IPS DF 4.7 (cell line): ENCODE measurements at regions not wholly inside any gene's neighbourhood (a gene's known extent, or its start where the extent isn't known, plus 50 kb on each side); places are given as distances from the start of the nearest gene placed in this dataset.

Experiments used
- DNase-seq: peaks from one replicate; pipeline ENCODE4 v3.0.0-alpha.2; 2013; ENCODE audit warnings: low spot score; ENCODE audit errors: extremely low read depth

DNA sequence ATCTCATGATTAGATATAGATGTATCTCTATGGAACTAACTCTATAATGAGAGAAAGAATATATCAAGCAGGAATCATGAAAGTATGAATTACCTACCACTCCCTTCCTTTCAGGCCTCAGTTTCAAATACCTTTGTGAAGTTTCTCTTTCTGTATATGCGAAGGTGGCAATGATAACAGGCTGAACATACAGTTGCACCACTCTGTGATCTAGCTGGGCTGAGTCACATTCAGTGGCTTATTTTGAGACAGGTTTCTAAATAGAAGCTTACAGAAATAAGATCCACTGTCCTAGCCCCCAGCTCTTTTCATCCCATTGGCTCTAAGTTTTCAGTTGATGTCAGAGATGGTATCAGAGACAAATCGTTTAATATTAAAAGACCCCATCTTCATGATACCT is 662.0 kb downstream of the SLITRK1 start:
- DNase-seq = no peak

DNA sequence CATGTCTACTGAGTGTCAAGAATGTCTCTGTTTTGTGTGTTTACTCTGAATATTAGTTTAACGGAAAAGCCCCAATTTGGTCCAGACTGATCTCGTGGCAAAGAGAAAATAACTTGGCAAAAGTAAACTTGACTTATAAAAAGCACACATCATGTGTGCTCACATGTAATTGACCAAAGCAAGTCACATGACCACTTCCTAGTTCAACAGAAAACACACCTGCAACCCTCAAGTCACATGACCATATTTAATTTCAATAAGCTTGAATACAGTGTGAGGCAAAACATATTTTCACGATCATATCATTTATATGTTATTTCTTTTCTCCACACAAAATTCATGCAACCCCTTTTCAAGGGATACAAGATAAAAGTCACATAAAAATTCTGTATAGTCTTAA is 662.4 kb downstream of the SLITRK1 start:
- no peak for DNase-seq

DNA sequence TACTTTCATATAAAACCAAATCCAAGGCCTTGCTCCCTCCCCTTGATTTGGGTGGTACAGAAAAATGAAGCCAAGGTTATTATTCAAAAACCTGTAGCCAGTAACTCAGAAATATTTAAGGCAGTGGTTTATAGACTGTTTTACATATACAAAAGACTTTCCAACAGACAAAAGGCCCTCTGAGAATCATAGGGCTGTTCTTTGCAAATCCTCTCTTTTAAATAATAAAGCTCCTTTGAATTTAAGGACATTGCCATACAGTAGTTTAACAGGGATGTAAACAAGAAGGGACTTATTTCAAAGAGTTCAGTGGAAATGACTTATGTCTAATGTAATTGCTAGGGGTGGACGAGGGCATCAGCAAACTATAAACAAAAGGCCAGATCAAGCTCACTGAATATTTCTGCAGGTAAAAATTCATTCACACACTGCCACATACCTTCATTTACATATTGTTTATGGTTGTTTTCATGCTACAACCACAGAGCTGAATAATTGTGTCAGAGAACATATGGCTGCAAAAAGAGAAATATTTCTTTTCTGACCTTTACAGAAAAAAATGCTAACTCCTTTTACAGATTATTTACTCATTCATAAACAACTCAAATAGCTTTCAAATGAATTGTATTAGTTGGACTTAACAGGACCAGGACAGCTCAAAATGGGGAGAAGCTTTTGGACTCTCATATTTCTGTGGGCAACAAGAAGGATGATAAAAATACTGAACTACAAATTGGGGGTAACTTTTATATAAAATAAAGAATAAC is 665.6 kb downstream of the SLITRK1 start:
- DNase-seq = no peak

DNA sequence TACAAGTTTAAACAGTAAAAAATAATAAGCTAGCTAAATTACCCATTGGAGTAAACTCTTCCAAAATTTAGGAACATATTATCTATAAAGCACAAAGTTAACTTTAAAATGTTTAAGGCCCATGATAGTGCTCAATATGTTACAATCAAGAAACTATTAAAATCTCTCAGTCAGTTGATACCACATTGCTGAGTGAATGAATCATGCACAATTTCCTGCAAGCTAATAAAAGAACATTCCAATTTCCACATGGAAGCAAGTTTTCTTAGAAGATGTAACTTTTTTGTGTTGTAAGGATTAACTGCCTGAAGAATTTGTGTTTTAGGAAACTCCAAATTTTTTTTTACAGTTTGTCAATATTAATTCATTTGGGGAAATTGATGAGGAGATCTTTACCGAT is 666.6 kb downstream of the SLITRK1 start:
- no peak for DNase-seq

DNA sequence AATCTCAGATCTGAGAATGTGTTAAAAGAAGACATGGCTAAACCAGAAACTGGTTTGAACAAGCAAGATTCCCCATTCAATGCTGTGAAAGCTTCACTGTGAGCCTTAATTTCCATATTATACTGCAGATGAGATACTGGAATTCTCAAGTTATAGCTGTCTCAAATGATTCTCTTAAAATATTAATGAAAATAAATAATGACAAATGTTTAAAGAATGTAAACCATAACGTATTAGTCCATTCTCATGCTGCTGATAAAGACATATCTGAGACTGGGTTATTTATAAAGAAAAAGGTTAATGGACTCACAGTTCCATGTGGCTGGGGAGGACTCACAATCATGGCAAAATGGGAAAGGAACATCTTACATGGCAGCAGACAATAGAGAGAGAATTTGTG is 667.8 kb downstream of the SLITRK1 start:
- no peak for DNase-seq

DNA sequence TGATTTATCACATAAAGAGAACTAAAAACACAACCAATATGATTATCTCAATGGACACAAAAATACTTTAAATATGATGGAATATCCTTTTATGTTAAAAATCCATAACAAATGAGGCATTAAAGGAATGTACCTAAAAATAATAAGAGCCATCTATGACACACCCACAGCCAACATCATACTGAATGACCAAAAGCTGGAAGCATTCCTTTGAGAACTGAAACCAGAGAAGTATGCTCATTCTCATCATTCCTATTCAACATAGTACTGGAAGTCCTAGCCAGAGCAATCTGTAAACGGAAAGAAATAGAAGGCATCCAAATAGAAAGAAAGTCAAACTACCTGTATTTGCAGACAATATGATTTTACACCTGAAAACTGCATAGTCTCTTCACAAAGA is 671.0 kb downstream of the SLITRK1 start:
- no peak for DNase-seq

DNA sequence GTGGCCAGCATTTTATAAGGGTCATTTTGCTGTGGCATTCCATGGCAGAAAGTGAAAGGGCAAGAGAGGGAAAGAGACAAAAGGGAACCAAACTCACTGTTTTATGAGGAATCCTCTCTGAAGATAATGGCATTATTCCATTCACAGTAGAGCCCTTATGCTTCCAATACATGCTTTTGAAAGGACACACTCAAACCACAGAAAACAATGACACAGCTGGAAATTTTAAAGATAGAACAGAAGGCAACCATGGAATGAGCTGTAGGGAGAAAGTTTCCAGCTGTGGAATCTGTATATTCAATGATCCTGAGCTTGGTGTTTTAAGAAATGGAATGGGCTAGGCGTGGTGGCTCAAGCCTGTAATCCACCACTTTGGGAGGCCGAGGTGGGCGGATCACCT is 677.4 kb downstream of the SLITRK1 start:
- no peak for DNase-seq

DNA sequence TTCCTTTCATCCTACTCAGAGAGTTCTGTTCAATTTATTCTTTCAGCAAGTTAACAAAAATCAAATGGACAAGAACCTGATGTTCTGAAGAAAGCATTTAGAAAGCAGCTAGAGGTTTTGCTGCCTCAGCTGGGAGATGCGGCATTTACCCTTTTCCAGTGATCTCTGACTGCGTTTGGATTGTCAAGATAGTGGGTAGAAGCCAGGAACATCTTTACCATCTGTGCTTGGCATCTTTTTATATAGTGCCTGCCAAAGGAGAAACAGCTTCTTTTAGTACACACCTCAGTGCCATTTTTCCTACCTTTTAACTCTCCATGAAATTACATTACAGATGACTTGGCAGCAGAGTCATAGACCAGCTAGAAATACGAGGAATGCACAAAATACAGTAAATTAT is 680.8 kb downstream of the SLITRK1 start:
- no peak for DNase-seq

DNA sequence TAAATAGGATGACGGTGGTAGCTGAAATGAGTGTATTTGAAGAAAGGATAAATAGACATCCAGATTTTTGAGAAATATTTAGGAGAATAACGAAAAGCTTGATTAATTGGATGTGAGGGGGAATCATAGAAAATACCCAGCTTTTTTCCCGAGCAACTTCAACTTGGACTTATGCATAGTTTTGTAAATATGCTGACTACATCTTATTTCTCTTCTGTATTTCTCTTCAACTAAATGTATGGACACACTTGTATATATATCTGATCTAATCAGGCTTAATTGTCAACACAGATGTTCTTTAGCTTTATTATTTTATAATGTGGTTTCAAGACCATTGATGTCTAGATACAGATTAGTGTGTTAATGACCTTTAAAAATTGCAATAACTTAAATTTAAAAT is 685.0 kb downstream of the SLITRK1 start:
- DNase-seq = no peak

DNA sequence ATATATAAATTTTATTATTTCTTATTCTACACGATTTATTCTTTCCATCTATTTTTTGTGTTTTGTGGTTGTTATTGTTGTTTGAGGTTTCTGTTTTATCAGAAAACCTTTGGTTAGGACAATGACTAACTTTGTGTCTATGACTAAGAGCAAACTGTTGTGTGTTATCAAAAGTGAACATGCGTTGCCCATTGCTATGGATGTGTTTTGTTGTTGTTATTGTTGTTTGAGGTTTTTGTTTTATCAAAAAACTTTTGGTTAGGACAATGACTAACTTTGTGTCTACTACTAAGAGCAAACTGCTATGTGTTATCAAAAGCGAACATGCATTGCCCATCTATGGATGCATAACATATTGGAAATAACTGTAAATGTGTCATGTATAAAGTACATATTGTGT is 692.3 kb downstream of the SLITRK1 start:
- no peak for DNase-seq

DNA sequence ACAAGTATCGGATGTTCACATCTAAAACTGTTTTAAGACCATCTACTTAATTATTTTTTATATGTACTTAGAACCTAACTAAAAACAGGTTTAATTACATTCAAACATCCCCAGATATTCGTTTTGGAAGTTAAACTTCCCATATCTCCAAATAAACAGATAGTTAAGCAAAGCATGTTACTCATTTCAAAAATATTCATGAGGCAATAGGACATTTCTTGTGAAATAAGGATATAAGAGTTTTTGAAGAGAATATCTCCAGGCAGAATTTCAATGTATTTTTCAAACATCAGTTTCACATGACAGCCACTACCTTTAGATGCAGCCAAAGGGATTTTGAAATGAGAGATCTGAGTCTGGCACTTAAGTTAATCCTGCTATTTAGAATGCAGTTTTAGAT is 697.5 kb downstream of the SLITRK1 start:
- no peak for DNase-seq

DNA sequence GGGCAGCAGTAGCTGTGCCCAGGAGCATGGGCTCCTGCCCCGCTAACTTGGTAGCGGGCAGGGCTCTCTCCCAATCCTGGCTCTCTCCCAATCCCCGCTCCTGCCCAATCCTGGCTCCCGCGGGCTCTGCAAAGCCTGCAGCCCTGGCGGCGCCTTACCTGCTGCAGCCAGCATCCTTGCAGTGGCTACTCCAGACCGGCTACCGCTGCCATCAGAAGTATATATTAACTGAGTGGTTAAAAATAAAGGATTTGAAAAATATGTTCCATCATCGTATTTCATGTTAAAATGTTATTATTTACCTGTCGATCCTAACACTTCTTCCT is 698.2 kb downstream of the SLITRK1 start:
- DNase-seq = no peak

DNA sequence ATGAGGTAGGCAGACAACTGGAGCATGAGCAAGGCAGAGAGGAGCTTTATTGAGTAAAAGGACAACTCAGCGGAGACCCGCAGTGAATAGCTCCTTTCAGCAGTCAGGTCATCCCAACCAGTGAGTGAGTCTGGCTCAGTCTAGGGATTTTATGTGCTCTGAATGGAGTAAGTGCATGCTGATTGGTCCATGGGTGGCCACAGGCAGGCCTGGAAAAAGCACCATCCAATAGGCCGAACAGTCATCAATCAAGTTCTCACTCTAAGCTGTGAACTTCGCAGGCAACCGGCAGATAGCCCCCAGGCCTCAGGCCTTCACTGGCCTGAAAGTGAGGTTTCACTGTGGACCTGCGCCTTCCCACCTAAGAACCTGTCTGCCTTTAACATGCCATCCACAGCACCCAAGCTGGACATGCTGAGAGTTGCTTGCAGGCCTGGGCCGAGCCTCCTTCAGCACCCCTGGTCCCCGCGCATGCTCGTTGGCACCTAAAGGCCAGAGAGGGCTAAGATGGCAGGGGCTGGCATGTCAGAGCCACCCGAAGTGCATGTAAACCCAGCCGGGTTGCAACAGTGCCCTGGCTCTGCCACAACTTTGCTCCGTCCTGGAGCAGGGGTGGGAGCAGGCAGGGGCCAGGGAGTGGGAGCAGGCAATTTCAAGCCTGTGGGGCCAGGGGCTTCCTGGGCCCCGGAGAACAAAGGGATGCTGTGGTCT is 698.7 kb downstream of the SLITRK1 start:
- DNase-seq = no peak

DNA sequence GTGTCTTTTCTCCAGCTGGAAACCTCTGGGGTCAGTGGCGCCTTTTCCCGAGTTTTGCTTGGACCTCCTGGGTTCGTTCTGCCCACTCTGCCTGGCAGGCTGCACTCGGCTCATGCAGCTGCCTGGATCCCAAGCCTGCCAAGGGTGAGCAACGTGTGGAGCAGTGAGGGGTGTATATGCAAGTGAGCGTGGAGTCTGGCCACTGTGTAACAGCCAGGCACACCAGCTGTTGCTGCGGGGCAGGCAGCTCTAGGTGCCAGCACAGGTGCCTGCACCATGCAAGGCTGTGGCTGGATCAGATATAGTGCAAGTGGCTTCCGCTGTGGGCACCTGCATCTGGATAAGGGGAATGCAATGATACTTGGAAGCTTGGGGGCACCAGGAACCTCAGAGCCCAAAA is 699.4 kb downstream of the SLITRK1 start:
- DNase-seq = no peak

DNA sequence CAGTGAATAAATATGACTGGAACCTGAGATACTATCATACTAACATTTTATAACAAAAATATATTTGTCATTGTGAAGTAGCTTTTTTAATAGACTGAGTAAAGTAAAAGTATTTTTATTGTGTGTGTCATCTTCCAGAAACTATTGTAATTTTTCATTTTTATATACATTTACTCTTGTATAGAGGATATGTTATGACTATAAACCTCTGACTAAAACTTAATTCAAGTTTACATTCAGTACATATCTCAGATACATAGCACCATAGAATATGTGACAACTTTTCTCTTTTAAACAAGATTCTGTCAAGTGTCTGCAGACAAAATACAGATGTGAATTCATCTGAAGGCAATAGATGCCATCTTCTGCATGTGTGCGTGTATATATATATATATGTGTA is 704.3 kb downstream of the SLITRK1 start:
- DNase-seq = no peak

DNA sequence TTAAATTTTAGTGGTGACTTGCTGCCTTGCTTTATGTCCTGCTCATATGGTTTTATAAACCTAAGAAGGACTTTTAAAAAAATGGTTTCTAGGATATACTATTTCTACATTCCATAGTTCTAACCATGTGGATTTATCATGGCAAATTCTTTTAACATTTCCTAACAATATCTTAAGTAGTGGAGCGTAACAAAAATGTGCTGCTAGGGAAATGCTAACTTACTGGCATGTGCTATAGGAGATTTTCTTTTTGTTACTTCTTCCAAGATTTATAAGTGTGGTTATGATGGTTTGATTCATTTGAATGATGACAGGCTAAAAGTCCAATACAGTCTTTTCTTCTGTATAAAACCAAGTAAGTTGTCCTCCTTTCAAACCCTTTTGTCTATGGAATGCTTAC is 713.7 kb downstream of the SLITRK1 start:
- DNase-seq = no peak

DNA sequence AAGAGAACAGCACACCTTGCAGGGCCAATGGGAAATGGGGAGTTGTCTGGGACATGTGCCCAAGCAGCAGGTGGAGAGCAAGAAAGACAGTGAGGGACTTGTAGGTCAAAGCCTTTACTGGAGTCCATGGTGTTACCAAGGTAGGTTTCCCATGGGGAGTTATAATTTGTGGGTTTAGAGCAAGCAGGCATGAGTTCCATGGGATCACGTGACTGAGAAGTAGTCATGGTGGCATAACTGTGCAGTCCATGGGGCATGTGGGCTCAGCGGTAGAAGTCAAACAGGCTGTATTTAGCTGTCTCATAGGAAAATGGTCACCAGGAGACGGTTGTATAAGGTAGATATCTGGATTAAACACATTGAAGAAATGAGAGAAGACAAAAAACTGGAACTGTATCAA is 715.1 kb downstream of the SLITRK1 start:
- no peak for DNase-seq

DNA sequence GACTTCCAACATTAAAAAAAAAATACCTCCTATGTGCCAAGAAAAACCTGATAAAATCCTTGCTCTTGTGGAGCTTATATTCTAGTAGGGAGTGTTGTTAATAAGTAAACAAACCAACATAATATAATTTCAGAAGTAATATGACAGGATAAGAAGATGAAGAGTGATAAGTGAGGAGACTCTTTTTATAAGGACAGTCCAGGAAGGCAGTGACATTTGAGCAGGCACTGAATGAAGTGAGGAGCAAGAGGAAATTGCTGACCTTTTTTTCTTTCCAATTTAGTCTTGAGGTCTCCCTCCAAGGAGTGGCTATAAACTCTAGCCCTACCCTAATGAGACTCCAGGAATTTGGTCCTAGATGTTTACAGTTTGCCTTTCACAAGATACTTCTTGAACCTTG is 715.7 kb downstream of the SLITRK1 start:
- no peak for DNase-seq

DNA sequence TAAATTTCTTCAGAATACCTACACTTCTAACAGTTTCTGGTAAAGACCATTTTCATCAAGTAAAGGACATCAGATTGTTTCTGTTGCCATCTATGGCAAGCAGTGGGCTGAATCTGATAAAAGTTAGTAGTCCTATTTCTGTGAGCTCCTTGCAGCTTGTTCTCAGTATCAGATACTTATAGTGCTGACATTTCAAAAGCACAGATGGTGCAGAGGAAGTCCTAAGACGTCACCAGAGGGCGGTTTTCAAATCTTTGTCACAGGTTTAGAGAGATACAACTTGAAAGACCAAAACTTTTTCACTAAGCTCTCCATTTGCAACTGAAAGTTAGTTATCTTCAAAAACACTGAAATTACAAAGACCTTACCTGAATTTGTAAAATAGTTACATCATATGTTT is 719.8 kb downstream of the SLITRK1 start:
- no peak for DNase-seq

DNA sequence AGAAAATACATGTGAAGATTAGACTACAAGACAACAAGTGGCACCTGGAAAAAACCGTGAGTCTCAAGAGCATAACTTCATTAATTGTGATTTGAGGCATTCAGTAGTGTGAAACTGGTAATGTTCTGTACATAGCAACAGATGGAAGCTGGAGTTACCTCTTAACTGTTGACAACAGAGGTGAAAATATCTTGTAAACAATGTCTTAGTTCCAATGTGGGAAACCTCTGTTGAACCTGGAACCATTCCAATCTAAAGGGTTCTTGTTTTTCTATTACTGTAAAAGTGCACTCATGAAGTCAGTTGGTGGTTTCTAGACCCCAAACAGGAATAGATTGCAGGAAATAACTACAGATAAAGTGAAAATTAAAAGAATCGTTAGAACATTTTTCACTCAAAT is 728.4 kb downstream of the SLITRK1 start:
- DNase-seq = no peak

DNA sequence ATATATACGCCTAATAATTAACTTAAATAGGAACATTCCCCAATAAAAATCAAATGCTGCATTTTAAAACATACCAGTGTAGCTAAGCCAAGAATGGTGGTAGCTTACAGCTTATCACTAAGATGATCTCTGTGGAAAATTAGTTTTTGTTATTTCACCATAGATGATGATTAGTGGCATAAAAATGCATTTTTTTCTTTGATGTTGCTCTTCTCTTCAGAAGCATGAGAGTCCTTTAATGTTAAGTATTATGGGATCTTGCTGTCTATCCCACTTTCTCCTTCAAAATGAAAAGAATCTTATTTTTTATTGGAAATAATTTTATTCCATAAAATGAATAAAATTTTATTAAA is 731.0 kb downstream of the SLITRK1 start:
- DNase-seq = no peak

DNA sequence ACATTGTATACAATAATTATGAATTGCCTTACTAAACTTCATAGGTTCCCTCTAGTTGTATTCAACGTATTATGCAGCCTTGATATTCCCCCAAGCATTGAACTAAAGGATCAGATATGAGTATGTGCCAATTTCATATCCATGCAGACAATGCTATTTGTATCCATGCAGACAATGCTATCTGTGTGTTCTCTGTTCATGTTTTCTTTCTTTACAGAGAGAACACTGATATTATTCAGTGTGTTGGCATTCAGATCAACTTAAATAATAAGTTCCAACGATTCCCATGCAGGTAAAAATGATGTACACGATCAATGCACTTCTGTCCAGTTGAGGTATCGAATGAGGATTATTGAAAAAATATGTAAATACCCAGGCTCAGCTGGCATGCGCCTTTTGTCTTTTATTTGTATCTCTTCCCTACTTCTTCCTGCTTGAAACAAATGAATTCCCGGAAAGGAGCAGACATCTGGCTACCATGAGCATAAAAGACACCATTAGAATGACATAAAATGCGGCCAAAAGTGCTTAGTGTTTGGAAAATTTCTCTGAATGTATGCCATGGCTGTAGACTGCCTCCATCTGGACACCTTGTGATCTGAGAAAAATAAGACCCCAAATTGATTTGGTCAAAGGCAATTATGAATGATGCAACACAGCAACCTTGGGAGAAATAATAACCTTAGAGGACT is 731.5 kb downstream of the SLITRK1 start:
- DNase-seq = no peak

DNA sequence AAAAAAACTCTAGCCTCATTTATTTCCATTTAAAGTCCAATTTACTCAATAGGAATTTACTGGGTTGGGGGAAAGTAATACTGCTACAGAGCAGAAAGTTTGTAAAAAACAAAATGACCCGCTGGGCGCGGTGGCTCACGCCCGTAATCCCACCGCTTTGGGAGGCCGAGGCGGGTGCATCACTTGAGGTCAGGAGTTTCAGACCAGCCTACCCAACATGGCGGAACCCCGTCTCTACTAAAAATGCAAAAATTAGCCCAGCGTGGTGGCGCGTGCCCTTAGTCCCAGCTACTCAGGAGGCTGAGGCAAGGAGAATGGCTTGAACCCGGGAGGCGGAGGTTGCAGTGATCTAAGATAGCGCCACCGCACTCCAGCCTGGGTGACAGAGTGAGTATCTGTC is 745.6 kb downstream of the SLITRK1 start:
- no peak for DNase-seq
